Karpas-422 (cell line): ENCODE measurements at regions not wholly inside any gene's neighbourhood (a gene's known extent, or its start where the extent isn't known, plus 50 kb on each side); places are given as distances from the start of the nearest gene placed in this dataset.

Experiments
- DNase-seq: peaks from one replicate; pipeline ENCODE4 v3.0.0-alpha.2; 2015
- H2AFZ ChIP-seq: fragments of 200-600 bp; sonication (generic); 2 replicates; pipeline ENCODE4 v1.6.1; 2014; ENCODE audit warnings: antibody characterized with exemption, low read length, mixed read lengths
- H3K27ac ChIP-seq: fragments of 200-600 bp; sonication (generic); 2 replicates; pipeline ENCODE4 v1.5.1; 2014; ENCODE audit warnings: mild to moderate bottlenecking, low read length, moderate library complexity
- H3K27me3 ChIP-seq: fragments of 200-600 bp; sonication (generic); 2 replicates; pipeline ENCODE4 v1.6.1; 2014; ENCODE audit warnings: low read length, mixed read lengths
- H3K36me3 ChIP-seq: fragments of 200-600 bp; sonication (generic); 2 replicates; pipeline ENCODE4 v1.6.1; 2014; ENCODE audit warnings: low read length, mixed read lengths; ENCODE audit not compliant: insufficient read depth
- H3K4me1 ChIP-seq: fragments of 200-600 bp; sonication (generic); 2 replicates; pipeline ENCODE4 v1.6.1; 2014; ENCODE audit warnings: mild to moderate bottlenecking, low read length, mixed read lengths
- H3K4me2 ChIP-seq: fragments of 200-600 bp; sonication (generic); 2 replicates; pipeline ENCODE4 v1.6.1; 2014; ENCODE audit warnings: low read length, low read depth, mild to moderate bottlenecking; ENCODE audit not compliant: poor library complexity, severe bottlenecking
- H3K4me3 ChIP-seq: fragments of 200-600 bp; sonication (generic); 2 replicates; pipeline ENCODE4 v1.5.1; 2014; ENCODE audit warnings: mild to moderate bottlenecking, antibody characterized with exemption, low read length, mixed read lengths
- H3K79me2 ChIP-seq: fragments of 200-600 bp; sonication (generic); 2 replicates; pipeline ENCODE4 v1.6.1; 2014; ENCODE audit warnings: mild to moderate bottlenecking, low read length, mixed read lengths
- H3K9ac ChIP-seq: fragments of 200-600 bp; sonication (generic); 2 replicates; pipeline ENCODE4 v1.6.0; 2014; ENCODE audit warnings: low read length
- H3K9me2 ChIP-seq: fragments of 200-600 bp; sonication (generic), shearing (Covaris generic); replicated peaks from 2 replicates; pipeline ENCODE4 v1.6.0; 2014; ENCODE audit warnings: mild to moderate bottlenecking, low read length, moderate library complexity; ENCODE audit not compliant: insufficient read depth
- H3K9me3 ChIP-seq: fragments of 300-700, 200-600 bp; sonication (generic); 2 replicates; pipeline ENCODE4 v1.6.1; 2014; ENCODE audit warnings: low read length, mixed read lengths
- H4K20me1 ChIP-seq: fragments of 200-600 bp; sonication (generic); 2 replicates; pipeline ENCODE4 v1.6.1; 2014; ENCODE audit warnings: mild to moderate bottlenecking, antibody characterized with exemption, low read length, low read depth; ENCODE audit not compliant: insufficient read depth

GRCh38 chr18:22355598-22355997 is 62.1 kb downstream of the CTAGE1 start:
- Histone ChIP-seq H3K4me1 (no peaks in the 10 kb centered on the region), H3K36me3 (no peaks in the 10 kb centered on the region), H3K4me2 (no peak overlapping the region), H3K9me2 (no peaks in the 10 kb centered on the region), H3K4me3 (no peak overlapping the region), H3K9ac (no peak overlapping the region), H4K20me1 (no peaks in the 10 kb centered on the region), H3K27me3 (no peaks in the 10 kb centered on the region), H3K9me3 (no peaks in the 10 kb centered on the region), H3K27ac (no peak overlapping the region), H2AFZ (no peak overlapping the region), H3K79me2 (no peaks in the 10 kb centered on the region)
- no peak for DNase-seq

DNA sequence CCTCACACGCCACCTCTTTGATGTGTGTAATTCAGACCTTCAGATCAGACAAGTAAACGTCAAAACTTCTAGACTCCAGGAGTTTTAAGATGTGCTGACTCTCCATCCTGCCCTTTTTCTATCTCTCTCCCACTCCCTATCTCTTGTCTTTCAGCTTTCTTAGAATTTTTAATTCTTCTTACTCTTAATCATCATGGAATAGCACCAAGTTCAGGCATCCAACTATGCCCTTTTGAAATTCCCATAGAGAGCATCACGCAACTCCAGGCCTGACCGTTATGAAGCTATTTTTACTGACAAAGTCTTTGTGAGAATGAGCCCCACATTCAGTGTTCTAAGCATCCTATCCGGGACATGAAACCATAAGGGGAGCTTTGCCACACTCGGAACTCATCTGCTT is 62.6 kb downstream of the CTAGE1 start:
- Histone ChIP-seq H3K27me3 (no peaks in the 10 kb centered on the region), H3K4me2 (no peak overlapping the region), H3K36me3 (no peaks in the 10 kb centered on the region), H2AFZ (no peak overlapping the region), H3K9ac (no peak overlapping the region), H3K4me1 (no peaks in the 10 kb centered on the region), H3K79me2 (no peaks in the 10 kb centered on the region), H3K9me3 (no peaks in the 10 kb centered on the region), H3K27ac (no peak overlapping the region), H3K4me3 (no peak overlapping the region), H4K20me1 (no peaks in the 10 kb centered on the region), H3K9me2 (no peaks in the 10 kb centered on the region)
- DNase-seq: no peak

GRCh38 chr18:22349966-22350365 is 67.7 kb downstream of the CTAGE1 start:
- Histone ChIP-seq H3K4me1 (no peaks in the 10 kb centered on the region), H3K4me2 (no peak overlapping the region), H3K9ac (no peak overlapping the region), H4K20me1 (no peaks in the 10 kb centered on the region), H3K36me3 (no peaks in the 10 kb centered on the region), H3K9me2 (no peaks in the 10 kb centered on the region), H3K79me2 (no peaks in the 10 kb centered on the region), H2AFZ (no peak overlapping the region), H3K4me3 (no peak overlapping the region), H3K27ac (no peak overlapping the region), H3K27me3 (no peaks in the 10 kb centered on the region), H3K9me3 (no peaks in the 10 kb centered on the region)
- DNase-seq: no peak

GRCh38 chr18:22349317-22349898 is 68.3 kb downstream of the CTAGE1 start:
- H3K9me3 ChIP-seq: no peaks in the 10 kb centered on the region
- no peak for DNase-seq
- no peaks in the 10 kb centered on the region for H4K20me1 ChIP-seq
- H3K9ac ChIP-seq: no peak overlapping the region
- no peak overlapping the region for H3K27ac ChIP-seq
- H3K36me3 ChIP-seq: no peaks in the 10 kb centered on the region
- H3K27me3 ChIP-seq: no peaks in the 10 kb centered on the region
- H3K4me1 ChIP-seq: no peaks in the 10 kb centered on the region
- no peak overlapping the region for H3K4me2 ChIP-seq
- no peak overlapping the region for H2AFZ ChIP-seq
- H3K4me3 ChIP-seq: no peak overlapping the region
- no peaks in the 10 kb centered on the region for H3K79me2 ChIP-seq
- H3K9me2 ChIP-seq: no peaks in the 10 kb centered on the region

GRCh38 chr18:22348521-22349316 is 69.0 kb downstream of the CTAGE1 start:
- no peaks in the 10 kb centered on the region for H3K9me2 ChIP-seq
- H3K9ac ChIP-seq: no peak overlapping the region
- no peaks in the 10 kb centered on the region for H3K36me3 ChIP-seq
- no peak for DNase-seq
- no peaks in the 10 kb centered on the region for H3K9me3 ChIP-seq
- no peak overlapping the region for H3K27ac ChIP-seq
- no peaks in the 10 kb centered on the region for H3K27me3 ChIP-seq
- no peak overlapping the region for H2AFZ ChIP-seq
- H3K4me3 ChIP-seq: no peak overlapping the region
- H3K4me2 ChIP-seq: no peak overlapping the region
- H4K20me1 ChIP-seq: no peaks in the 10 kb centered on the region
- no peaks in the 10 kb centered on the region for H3K79me2 ChIP-seq
- no peaks in the 10 kb centered on the region for H3K4me1 ChIP-seq

- Histone ChIP-seq H3K9me2 (no peaks in the 10 kb centered on the region), H3K9me3 (no peaks in the 10 kb centered on the region), H3K4me2 (no peak overlapping the region), H3K27me3 (no peaks in the 10 kb centered on the region), H3K79me2 (no peaks in the 10 kb centered on the region), H3K36me3 (no peaks in the 10 kb centered on the region), H3K4me3 (no peak overlapping the region), H3K27ac (no peak overlapping the region), H3K4me1 (no peaks in the 10 kb centered on the region), H3K9ac (no peak overlapping the region), H4K20me1 (no peaks in the 10 kb centered on the region), H2AFZ (no peak overlapping the region)
- no peak for DNase-seq
Measured at GRCh38 chr18:22347606-22348511, 69.9 kb downstream of the CTAGE1 start.

DNA sequence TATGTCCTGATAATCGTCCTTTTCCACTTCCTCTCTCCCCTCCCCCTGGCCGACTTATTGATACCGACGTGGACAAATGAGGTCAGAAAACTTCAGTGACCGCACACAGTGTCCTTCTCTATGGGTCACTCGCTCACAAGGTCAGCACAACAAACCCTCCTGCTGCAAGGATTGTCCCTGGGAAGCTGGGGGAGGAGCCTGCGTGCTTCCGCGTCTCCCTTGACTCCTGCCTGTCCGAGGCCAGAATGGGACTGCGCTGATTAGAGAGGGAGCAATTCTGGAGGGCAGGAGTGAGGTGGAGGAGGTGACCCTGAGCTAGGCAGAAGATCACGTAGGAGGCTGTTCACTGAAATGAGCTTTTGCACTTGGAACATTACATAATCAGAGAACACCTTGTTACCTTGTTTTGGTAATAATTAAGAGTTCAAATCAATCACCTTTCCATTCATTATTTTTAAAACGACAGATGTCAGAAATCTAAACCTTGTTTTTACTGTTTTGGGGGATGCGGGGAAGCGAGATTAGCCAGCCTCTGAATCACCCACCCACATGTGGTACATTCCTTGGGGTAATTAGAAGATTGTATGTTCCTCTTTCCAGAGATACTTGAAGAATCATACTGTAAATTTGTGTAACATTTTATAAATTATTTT is 70.6 kb downstream of the CTAGE1 start:
- Histone ChIP-seq H3K4me3 (no peak overlapping the region), H2AFZ (no peak overlapping the region), H3K27me3 (no peaks in the 10 kb centered on the region), H3K9me3 (no peaks in the 10 kb centered on the region), H3K4me1 (no peaks in the 10 kb centered on the region), H3K9me2 (no peaks in the 10 kb centered on the region), H3K79me2 (no peaks in the 10 kb centered on the region), H3K36me3 (no peaks in the 10 kb centered on the region), H3K27ac (no peak overlapping the region), H3K9ac (no peak overlapping the region), H3K4me2 (no peak overlapping the region), H4K20me1 (no peaks in the 10 kb centered on the region)
- DNase-seq: no peak
